ENCODE measurements at regions not wholly inside any gene's neighbourhood (a gene's known extent, or its start where the extent isn't known, plus 50 kb on each side); places are given as distances from the start of the nearest gene placed in this dataset.
"Not testable (repeated sequence)": the region's sequence is repeated elsewhere in the genome, so short reads cannot be mapped to it uniquely, and the experiment has no call there.

GRCh38 chr9:95729669-95730368 is 145.7 kb upstream of the ERCC6L2 start:
- no peak for DNase-seq

GRCh38 chr9:95729046-95729445 is 146.4 kb upstream of the ERCC6L2 start:
- no peak for DNase-seq

- DNase-seq: no peak
These were observed 147.5 kb upstream of the ERCC6L2 start for GRCh38 chr9:95727947-95728520.

DNA sequence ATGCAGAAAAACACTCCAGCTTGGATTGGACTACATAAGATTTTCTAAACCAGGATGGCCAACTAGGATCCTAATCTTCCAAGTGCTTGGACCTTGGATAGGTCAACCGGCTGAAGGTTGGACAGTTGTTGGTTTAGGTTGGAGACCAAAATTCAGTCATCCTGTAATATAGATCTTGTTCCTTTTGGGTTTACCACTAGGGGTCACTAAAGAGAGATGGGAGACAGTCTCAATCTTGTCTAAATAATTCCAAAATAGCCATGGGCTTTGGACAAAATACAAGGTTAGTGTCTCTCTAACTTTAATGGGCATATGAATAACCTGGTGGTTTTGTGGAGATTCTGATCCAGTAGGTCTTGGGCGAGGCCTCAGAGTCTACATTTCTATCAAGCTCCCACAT is 148.7 kb upstream of the ERCC6L2 start:
- no peak for DNase-seq

DNA sequence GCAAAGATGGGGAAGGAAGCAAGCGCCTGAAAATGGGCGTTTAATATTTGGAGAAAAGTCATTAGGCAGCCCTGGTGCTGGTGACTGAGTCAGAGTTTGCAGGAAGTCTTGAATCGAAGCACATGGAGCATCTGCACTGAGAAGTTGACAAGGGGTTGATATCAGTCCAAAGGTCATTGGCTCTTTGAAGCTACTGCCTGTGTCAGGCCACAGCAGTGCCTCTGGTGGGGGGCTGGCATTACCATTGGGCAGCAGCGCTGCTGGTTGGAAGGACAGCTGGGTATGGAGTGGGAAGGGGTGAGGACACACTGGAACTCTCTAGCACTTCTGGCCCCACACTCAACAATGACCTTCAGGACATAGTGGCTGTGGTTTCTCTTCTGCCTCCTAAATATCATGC is 150.4 kb upstream of the ERCC6L2 start:
- no peak for DNase-seq

- DNase-seq: no peak
These were observed 151.1 kb upstream of the ERCC6L2 start for GRCh38 chr9:95724253-95724991.

DNA sequence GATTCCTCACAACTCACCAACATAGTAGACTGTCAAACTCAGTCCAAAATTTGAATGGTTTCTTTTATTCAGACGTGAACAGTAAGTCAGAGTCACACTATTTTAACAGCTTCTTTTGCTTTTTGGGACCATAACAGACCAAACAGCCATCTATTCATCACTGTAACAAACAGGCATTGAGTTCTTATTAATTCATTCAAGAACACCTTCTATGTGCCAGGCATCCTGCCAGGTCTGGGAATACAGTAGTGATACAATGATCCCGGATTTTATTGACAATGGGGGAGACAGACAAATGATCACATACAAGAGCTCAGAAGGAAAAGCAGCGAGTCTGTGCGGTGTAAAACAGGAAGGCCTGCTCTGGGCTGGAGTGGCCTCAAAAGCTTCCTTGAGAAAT is 153.3 kb upstream of the ERCC6L2 start:
- DNase-seq: no peak

GRCh38 chr9:95721061-95721531 is 154.4 kb upstream of the ERCC6L2 start:
- DNase-seq: no peak

GRCh38 chr9:95720496-95720895 is 155.0 kb upstream of the ERCC6L2 start:
- no peak for DNase-seq

GRCh38 chr9:95719354-95719753 is 156.1 kb upstream of the ERCC6L2 start:
- DNase-seq: no peak

DNA sequence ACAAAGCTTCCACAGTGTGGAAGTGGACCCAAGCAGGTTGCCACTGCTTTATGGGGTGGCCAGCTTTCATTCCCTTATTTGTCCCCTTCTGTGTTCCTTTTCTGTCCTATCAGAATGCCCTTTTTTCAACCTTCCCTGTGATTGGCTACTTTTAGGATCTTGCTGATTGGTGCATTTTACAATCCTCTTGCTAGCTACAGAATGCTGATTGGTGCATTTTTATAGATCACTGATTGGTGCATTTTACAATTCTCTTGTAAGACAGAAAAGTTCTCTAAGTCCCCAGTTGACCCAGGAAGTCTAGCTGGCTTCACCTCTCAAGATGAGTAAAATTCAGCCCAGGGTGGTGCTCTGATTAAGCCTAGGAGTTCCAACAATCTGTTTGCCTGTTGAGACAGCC is 157.2 kb upstream of the ERCC6L2 start:
- DNase-seq: no peak

GRCh38 chr9:95715868-95716435 is 159.5 kb upstream of the ERCC6L2 start:
- no peak for DNase-seq

DNA sequence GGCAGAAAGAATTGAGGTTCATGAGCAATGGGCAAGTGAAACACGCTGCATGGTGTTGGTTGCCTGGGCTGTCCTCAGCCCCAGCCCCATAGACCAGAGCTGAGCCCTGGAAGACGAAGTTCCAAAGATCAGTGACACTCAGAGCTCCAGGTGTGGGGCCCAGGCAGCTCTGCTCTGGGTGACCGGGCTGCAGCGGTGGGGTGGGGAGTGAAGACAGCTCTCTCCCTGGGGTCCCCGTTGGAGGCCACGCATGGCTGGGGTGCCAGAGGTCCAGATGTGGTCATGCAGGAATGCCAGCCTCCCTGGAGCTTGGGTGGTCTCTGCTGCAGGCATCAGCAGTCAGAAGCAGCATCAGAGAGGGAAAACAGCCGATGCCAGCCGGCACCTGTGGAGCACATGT is 165.0 kb upstream of the ERCC6L2 start:
- DNase-seq: no peak

- DNase-seq: no peak
These were observed 178.8 kb upstream of the ERCC6L2 start for GRCh38 chr9:95696701-95697100.

- DNase-seq: no peak
These were observed 174.7 kb upstream of the PTCH1 start for GRCh38 chr9:95691435-95691834.

GRCh38 chr9:95689669-95690068 is 172.9 kb upstream of the PTCH1 start:
- DNase-seq: no peak

DNA sequence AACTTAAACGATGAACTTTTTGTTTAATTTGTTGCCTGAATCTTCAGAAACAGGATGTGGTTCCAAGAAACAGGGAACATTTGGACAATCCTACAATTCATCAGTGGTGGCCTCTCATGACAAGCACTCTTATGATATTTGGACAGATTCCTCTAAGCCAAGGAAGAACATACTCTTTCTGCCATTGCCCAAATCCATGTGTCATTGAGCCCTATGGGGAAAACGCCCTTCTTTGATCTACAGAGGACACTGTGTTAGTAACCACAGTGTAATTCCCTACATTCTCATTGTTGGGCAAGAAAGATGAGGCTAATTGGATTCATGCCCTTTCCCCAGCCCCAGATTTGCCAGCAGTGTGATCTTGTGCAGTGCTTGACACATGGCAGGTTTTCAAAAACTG is 167.7 kb upstream of the PTCH1 start:
- DNase-seq: no peak

DNA sequence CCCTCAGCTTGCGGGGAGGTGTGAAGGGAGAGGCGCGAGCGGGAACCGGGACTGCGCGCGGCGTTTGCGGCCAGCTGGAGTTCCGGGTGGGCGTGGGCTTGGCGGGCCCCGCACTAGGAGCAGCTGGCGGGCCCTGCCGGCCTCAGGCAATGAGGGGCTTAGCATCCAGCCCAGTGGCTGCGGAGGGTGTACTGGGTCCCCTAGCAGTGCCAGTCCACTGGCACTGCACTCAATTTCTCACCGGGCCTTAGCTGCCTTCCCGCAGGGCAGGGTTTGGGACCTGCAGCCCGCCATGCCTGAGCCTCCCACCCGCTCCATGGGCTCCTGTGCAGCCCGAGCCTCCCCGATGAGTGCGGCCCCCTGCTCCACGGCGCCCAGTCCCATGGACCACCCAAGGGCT is 163.5 kb upstream of the PTCH1 start:
- not testable (repeated sequence) for DNase-seq

- DNase-seq: no peak
These were observed 163.1 kb upstream of the PTCH1 start for GRCh38 chr9:95679874-95680273.

GRCh38 chr9:95678759-95679158 is 162.0 kb upstream of the PTCH1 start:
- no peak for DNase-seq

GRCh38 chr9:95670122-95670521 is 153.4 kb upstream of the PTCH1 start:
- peak; percentile 80 for DNase-seq

DNA sequence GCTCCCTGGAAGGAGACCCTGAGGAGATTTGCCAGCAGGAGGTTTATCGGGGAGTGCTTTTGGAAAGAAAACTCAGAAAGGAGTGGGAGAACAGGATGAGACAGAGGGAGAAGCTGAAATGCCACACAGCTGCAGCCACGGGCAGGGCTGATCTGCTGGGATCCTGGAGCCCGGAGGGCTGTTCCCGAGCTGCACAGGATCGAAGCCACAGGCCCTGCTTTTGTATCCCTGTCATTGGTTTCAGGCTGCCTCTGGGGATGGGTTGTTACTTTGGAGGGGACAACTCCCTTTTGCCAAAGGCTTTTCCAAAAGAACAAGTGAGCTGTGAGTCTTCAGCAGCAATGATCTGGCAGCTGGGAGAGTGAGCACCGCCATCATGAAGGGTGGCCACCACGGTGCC is 152.5 kb upstream of the PTCH1 start:
- DNase-seq: no peak

DNA sequence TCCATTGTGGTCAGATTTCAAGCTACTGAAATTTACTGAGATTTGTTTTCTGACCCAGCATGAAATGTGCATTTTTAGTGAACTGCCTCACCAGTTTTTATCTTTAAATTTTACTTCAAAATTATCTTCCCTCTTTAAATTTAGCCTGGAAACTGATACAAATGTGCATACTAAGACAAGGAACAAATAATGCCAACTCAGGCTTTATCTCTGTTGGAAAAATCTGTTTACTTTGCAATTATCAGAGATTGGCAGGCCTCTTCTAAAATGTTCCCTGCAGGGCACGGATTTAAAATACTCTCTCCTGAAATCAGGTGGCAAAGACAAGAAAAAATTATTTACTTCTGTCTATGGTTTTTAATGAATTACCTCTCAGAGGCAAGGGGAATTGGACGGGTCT is 151.0 kb upstream of the PTCH1 start:
- no peak for DNase-seq

GRCh38 chr9:95666785-95667155 is 150.0 kb upstream of the PTCH1 start:
- no peak for DNase-seq

All from NCI-H524 treated with DMSO at 0.1 percent for 48 hours (cell line).